IMR-90 (cell line): ENCODE measurements at regions not wholly inside any gene's neighbourhood (a gene's known extent, or its start where the extent isn't known, plus 50 kb on each side); places are given as distances from the start of the nearest gene placed in this dataset.
"Not testable (repeated sequence)": the region's sequence is repeated elsewhere in the genome, so short reads cannot be mapped to it uniquely, and the experiment has no call there.

ENCODE experiments used
- ATAC-seq: fragments of 200-7000 bp; cut with Tn5 transposase; 2 replicates; pipeline ENCODE4 v1.9.1; 2020; ENCODE audit warnings: low read depth, mild to moderate bottlenecking, moderate library complexity
- BruUV-seq: library from RNA; stranded (reverse); fragments of 400-500 nt; replicated peaks from 2 replicates; lab custom pipeline; 2021; lab: Mats Ljungman, UMichigan
- CTCF ChIA-PET: fragments of 300-600 bp; formaldehyde crosslinking; extraction: SDS; loops from one replicate; lab custom pipeline; 2021; ENCODE audit warnings: antibody characterized with exemption; lab: Yijun Ruan, JAX
- POLR2A ChIA-PET: fragments of 300-600 bp; sonication (Branson Sonifier 250); formaldehyde crosslinking; loops from one replicate; lab custom pipeline; 2022; ENCODE audit warnings: antibody characterized with exemption; ENCODE audit not compliant: unreplicated experiment; lab: Charles Lee
- DNase-seq: peaks from one replicate; pipeline ENCODE4 v3.0.0; 2013
- H2AFZ ChIP-seq: replicated peaks from 2 replicates; pipeline ENCODE3; 2013; ENCODE audit warnings: low read length, mild to moderate bottlenecking; ENCODE audit not compliant: poor library complexity
- H2AK5ac ChIP-seq: 2 replicates; pipeline ENCODE4 v1.6.1; 2013; ENCODE audit warnings: low read depth, low read length, inconsistent platforms
- H2AK9ac ChIP-seq: replicated peaks from 2 replicates; pipeline ENCODE3; 2013; ENCODE audit warnings: mild to moderate bottlenecking, low read depth, low read length, moderate library complexity; ENCODE audit not compliant: poor library complexity
- H2BK120ac ChIP-seq: 2 replicates; pipeline ENCODE4 v1.6.1; 2013; ENCODE audit warnings: low read depth, low read length, inconsistent platforms
- H2BK15ac ChIP-seq: 3 replicates; pipeline ENCODE4 v1.6.1; 2013; ENCODE audit warnings: low read depth, low read length, inconsistent platforms
- H2BK20ac ChIP-seq: 2 replicates; pipeline ENCODE4 v1.6.1; 2013; ENCODE audit warnings: low read depth, mild to moderate bottlenecking, inconsistent platforms, low read length, moderate library complexity
- H2BK5ac ChIP-seq: 2 replicates; pipeline ENCODE4 v1.6.1; 2013; ENCODE audit warnings: mild to moderate bottlenecking, low read depth, low read length, inconsistent platforms; ENCODE audit not compliant: poor library complexity, severe bottlenecking
- H3K14ac ChIP-seq: replicated peaks from 2 replicates; pipeline ENCODE4 v1.6.1; 2013; ENCODE audit warnings: low read depth, low read length, inconsistent platforms
- H3K18ac ChIP-seq: 2 replicates; pipeline ENCODE4 v1.6.1; 2013; ENCODE audit warnings: low read depth, low read length, control low read depth
- H3K23ac ChIP-seq: 2 replicates; pipeline ENCODE4 v1.6.1; 2013; ENCODE audit warnings: low read depth, low read length, inconsistent platforms
- H3K27ac ChIP-seq: 2 replicates; pipeline ENCODE4 v1.5.1; 2013; ENCODE audit warnings: mild to moderate bottlenecking, control low read depth, low read length; ENCODE audit not compliant: insufficient read depth
- H3K27me3 ChIP-seq: 2 replicates; pipeline ENCODE4 v1.6.1; 2013; ENCODE audit warnings: low read length; ENCODE audit not compliant: control insufficient read depth, insufficient read depth
- H3K36me3 ChIP-seq: 2 replicates; pipeline ENCODE4 v1.6.1; 2013; ENCODE audit warnings: low read length, mixed read lengths; ENCODE audit not compliant: control insufficient read depth, insufficient read depth
- H3K4ac ChIP-seq: 2 replicates; pipeline ENCODE4 v1.6.1; 2013; ENCODE audit warnings: low read depth, low read length, inconsistent platforms
- H3K4me1 ChIP-seq: 2 replicates; pipeline ENCODE4 v1.6.1; 2013; ENCODE audit warnings: low read length, mixed read lengths; ENCODE audit not compliant: control insufficient read depth, insufficient read depth
- H3K4me2 ChIP-seq: 2 replicates; pipeline ENCODE4 v1.6.1; 2013; ENCODE audit warnings: low read depth, mild to moderate bottlenecking, control low read depth, low read length, moderate library complexity
- H3K4me3 ChIP-seq: 2 replicates; pipeline ENCODE4 v1.5.1; 2013; ENCODE audit warnings: low read depth, mild to moderate bottlenecking, control low read depth, low read length, moderate library complexity; ENCODE audit not compliant: insufficient read depth
- H3K56ac ChIP-seq: 2 replicates; pipeline ENCODE4 v1.6.1; 2013; ENCODE audit warnings: low read length, inconsistent platforms; ENCODE audit not compliant: insufficient read depth; ENCODE audit errors: extremely low read depth
- H3K79me1 ChIP-seq, 2 experiments: 2 replicates each; pipeline ENCODE4 v1.6.1; 2013; ENCODE audit warnings: low read length in 2 of 2, inconsistent platforms in 1 of 2, low read depth in 1 of 2
- H3K9ac ChIP-seq: 2 replicates; pipeline ENCODE4 v1.6.1; 2013; ENCODE audit warnings: low read depth, low read length, control low read depth
- H3K9me1 ChIP-seq: 2 replicates; pipeline ENCODE4 v1.6.1; 2013; ENCODE audit warnings: low read length, inconsistent platforms; ENCODE audit not compliant: insufficient read depth
- H3K9me3 ChIP-seq: 2 replicates; pipeline ENCODE4 v1.6.1; 2013; ENCODE audit warnings: low read length; ENCODE audit not compliant: control insufficient read depth, insufficient read depth
- H4K20me1 ChIP-seq: 2 replicates; pipeline ENCODE4 v1.6.1; 2013; ENCODE audit warnings: low read length, inconsistent platforms; ENCODE audit not compliant: insufficient read depth
- H4K5ac ChIP-seq: 2 replicates; pipeline ENCODE4 v1.6.1; 2013; ENCODE audit warnings: mild to moderate bottlenecking, low read depth, low read length, control low read depth
- H4K8ac ChIP-seq, 2 experiments: 2 replicates each; pipeline ENCODE4 v1.6.1; 2013; ENCODE audit warnings: low read depth in 2 of 2, low read length in 2 of 2, control low read depth in 1 of 2, inconsistent platforms in 1 of 2
- H4K91ac ChIP-seq: 2 replicates; pipeline ENCODE4 v1.6.1; 2013; ENCODE audit warnings: low read depth, low read length, inconsistent platforms; ENCODE audit not compliant: insufficient read depth
- WGBS, 2 experiments: methylation state at CpG; one replicate each; pipeline versions ENCODE4 v1.1.5 to v1.1.7; 2013; ENCODE audit warnings: missing lambda C conversion rate in 2 of 2; ENCODE audit not compliant: insufficient read length in 1 of 2; ENCODE audit errors: extremely low coverage in 2 of 2; 5-methylcytosine and 5-hydroxymethylcytosine counted together
- dilution Hi-C: fragments of 300-500 bp; cut with HindIII; formaldehyde crosslinking; loops from one replicate; pipeline ENCODE4 v1.14.3; 2018; ENCODE audit warnings: low sequenced_read_pairs; ENCODE audit not compliant: unreplicated experiment
- in situ Hi-C: fragments of 300-500 bp; cut with MboI; formaldehyde crosslinking; loops from 3 replicates; pipeline ENCODE4 v1.14.3; 2019; ENCODE audit warnings: low sequenced_read_pairs, inconsistent platforms, mixed read lengths
- intact Hi-C: fragments of 100-400 bp; cut with micrococcal nuclease; formaldehyde crosslinking; loops from 2 replicates; pipeline ENCODE4 v1.10.0; 2022

DNA sequence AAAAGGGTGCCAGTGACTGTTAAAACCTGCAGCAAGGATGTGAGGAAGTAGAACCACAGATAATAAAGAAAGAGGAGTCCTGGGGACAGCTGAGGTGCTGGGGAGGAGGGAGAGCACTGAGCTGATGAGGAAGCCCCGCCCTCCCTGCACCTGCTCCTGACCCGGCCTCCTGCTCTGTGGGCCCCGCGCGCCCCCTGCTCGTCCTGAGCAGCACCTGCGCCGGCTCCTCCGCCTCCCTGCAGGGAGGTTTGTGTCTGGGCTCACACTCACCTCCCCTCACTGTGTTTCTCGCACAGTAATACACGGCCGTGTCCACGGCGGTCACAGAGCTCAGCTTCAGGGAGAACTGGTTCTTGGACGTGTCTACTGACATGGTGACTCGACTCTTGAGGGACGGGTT is 797.6 kb downstream of the TMEM121 start:
- H4K5ac ChIP-seq, H3K4me3 ChIP-seq, H4K20me1 ChIP-seq, H2BK20ac ChIP-seq, POLR2A ChIA-PET, H3K23ac ChIP-seq, BruUV-seq, H3K27ac ChIP-seq, H3K14ac ChIP-seq, H3K4ac ChIP-seq, H3K36me3 ChIP-seq, H3K27me3 ChIP-seq, in situ Hi-C loops, H2AK5ac ChIP-seq, H2BK5ac ChIP-seq, dilution Hi-C loops, H3K9me1 ChIP-seq, H2AFZ ChIP-seq, H3K9ac ChIP-seq, H4K8ac ChIP-seq, H2AK9ac ChIP-seq, H3K18ac ChIP-seq, H4K91ac ChIP-seq, intact Hi-C loops, DNase-seq, H3K4me2 ChIP-seq, H2BK120ac ChIP-seq, H2BK15ac ChIP-seq, ATAC-seq, H3K4me1 ChIP-seq, CTCF ChIA-PET, H3K79me1 ChIP-seq, H3K56ac ChIP-seq: not testable (repeated sequence)
- H3K9me3 ChIP-seq, result peaks cover 26% of the 10 kb centered on the region
- 67% methylated on average over 8 of the region's 17 CpGs; no CpG with 5 or more reads in 1 of the 2 experiments for WGBS, 2 experiments
